ENCODE measurements at regions not wholly inside any gene's neighbourhood (a gene's known extent, or its start where the extent isn't known, plus 50 kb on each side); places are given as distances from the start of the nearest gene placed in this dataset.

- ATAC-seq (no peak), DNase-seq (no peak)
- H3K36me3 Mint-ChIP-seq (ENCODE audit: low read depth) = no peaks in the 10 kb centered on the region
- H3K9me3 Mint-ChIP-seq (ENCODE audit: low read depth) = no peaks in the 10 kb centered on the region
- ChIA-PET CTCF (no interaction called here), POLR2A (no interaction called here)
- H3K4me1 Mint-ChIP-seq = no peaks in the 10 kb centered on the region
- peaks cover 3% of the 10 kb centered on the region for H3K27me3 Mint-ChIP-seq
- intact Hi-C loops (cut with DNase I, micrococcal nuclease) = no loop called here
- no peak overlapping the region for H3K4me3 Mint-ChIP-seq
- no peak overlapping the region for H3K27ac Mint-ChIP-seq
Measured at GRCh38 chr13:75115171-75115570, 366.8 kb downstream of the TBC1D4 start.

DNA sequence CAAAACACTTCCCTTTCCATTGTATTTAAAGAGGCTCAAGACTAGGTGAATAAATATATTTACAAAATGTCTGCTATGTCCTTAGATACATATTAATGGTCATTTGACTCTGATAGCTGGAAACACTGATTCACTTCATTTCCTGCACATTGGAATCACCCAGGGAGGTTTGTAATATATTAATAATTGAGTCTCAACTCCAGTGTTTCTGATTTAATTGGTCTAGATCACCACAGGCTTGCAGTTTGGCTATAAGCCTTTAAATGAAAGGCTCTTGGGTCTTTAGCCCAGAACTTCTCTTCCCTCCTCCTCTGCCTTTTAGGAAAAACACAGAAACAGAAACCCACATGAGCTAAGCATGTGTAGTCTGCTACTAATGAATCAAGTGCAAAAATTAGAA, 378.0 kb downstream of the TBC1D4 start:
- Mint-ChIP-seq H3K9me3 (ENCODE audit: low read depth) (no peaks in the 10 kb centered on the region), H3K4me3 (no peak overlapping the region), H3K27me3 (peaks cover 24% of the 10 kb centered on the region), H3K27ac (no peak overlapping the region), H3K36me3 (ENCODE audit: low read depth) (no peaks in the 10 kb centered on the region), H3K4me1 (no peaks in the 10 kb centered on the region)
- intact Hi-C loops (cut with DNase I, micrococcal nuclease) = no loop called here
- ATAC-seq (no peak), DNase-seq (no peak)
- ChIA-PET CTCF (no interaction called here), POLR2A (no interaction called here)

DNA sequence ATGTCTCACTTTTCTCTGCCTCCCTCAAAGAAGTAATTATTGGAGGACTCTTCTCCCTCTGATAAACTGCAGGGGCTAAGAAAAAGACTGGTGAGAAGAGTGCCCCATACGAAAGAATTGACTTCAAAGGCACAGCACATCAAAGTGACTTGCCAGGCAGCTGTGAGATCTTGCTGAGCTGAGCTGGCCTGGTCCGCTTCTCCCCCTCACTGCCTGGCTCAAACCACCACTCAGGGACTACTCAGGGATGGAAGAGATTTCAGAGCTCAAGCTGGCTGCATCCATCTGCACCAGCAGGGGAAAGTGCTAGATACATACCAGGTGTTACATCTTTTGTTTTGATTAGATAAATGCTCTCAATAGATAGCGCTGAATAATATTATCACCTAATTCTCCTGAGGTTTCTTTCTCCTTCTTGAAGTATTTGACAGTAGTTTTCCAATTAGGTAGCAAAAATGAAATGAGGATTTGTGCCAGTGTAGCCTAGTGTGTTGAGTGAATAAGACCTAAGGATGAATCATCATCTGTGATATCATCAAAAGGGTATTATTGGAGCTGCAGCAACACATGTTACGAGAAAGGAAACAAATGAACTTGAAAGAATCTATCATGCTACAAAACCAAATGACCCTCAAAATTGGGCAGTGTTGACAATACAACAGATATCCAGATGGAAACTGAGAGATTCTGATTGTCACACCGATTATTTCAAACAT, 379.8 kb downstream of the TBC1D4 start:
- no peaks in the 10 kb centered on the region for H3K36me3 Mint-ChIP-seq (ENCODE audit: low read depth)
- ChIA-PET CTCF (no interaction called here), POLR2A (no interaction called here)
- no peak for ATAC-seq
- no peak for DNase-seq
- no peak overlapping the region for H3K4me3 Mint-ChIP-seq
- no peaks in the 10 kb centered on the region for H3K4me1 Mint-ChIP-seq
- H3K9me3 Mint-ChIP-seq (ENCODE audit: low read depth) = no peaks in the 10 kb centered on the region
- no peak overlapping the region for H3K27ac Mint-ChIP-seq
- intact Hi-C loops (cut with DNase I, micrococcal nuclease) = no loop called here
- peaks cover 18% of the 10 kb centered on the region for H3K27me3 Mint-ChIP-seq

DNA sequence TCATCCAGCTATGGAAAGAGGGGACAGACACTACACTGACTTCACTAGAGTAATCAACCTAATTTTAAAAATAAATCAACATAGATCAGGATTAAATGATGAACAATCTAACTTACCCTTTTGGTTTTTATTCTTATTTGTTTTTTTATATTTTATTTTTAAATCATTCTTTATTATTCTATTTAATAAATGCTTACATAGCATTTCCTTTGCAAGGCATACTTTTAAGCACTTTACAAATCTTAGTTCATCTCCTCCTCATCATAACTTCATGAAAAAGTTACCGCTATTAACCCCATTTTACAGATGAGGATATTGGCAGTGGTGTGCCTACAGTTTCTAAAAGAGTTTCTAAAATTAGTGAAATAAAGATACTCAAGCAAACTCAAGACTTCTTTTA, 380.6 kb downstream of the TBC1D4 start:
- no peaks in the 10 kb centered on the region for H3K36me3 Mint-ChIP-seq (ENCODE audit: low read depth)
- intact Hi-C loops (cut with DNase I, micrococcal nuclease) = no loop called here
- H3K4me1 Mint-ChIP-seq = no peaks in the 10 kb centered on the region
- H3K27ac Mint-ChIP-seq = no peak overlapping the region
- peaks cover 17% of the 10 kb centered on the region for H3K27me3 Mint-ChIP-seq
- CTCF ChIA-PET = interaction anchor here (0.9 kb wide), 1 partner anchor 10 kb away, joined by 3 read pairs; no protein-coding TSS in a partner anchor
- POLR2A ChIA-PET = no interaction called here
- H3K4me3 Mint-ChIP-seq = no peak overlapping the region
- DNase-seq (no peak), ATAC-seq (no peak)
- H3K9me3 Mint-ChIP-seq (ENCODE audit: low read depth) = no peaks in the 10 kb centered on the region

DNA sequence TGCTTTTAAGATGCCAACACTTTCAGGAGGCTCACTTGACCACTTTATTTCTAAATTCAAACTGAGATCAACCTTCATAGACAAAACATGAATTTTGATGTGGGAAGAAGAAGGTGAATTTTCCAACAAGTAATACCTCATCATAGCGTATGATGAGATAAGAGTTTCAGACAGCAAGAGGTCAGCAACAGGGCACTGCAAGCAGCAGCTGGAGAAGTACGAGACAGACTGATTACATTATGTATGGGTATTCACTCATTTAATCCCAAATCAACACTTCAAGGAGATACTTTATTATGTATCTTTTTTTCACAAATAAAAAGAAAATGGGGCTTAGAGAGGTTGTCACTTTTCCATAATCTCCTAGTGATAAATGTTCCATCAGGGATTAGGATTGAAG, 389.8 kb downstream of the TBC1D4 start:
- H3K4me1 Mint-ChIP-seq = no peaks in the 10 kb centered on the region
- peaks cover 9% of the 10 kb centered on the region for H3K27me3 Mint-ChIP-seq
- H3K4me3 Mint-ChIP-seq = no peak overlapping the region
- ChIA-PET POLR2A (no interaction called here), CTCF (no interaction called here)
- no peak overlapping the region for H3K27ac Mint-ChIP-seq
- H3K36me3 Mint-ChIP-seq (ENCODE audit: low read depth) = no peaks in the 10 kb centered on the region
- DNase-seq (no peak), ATAC-seq (no peak)
- no peaks in the 10 kb centered on the region for H3K9me3 Mint-ChIP-seq (ENCODE audit: low read depth)
- intact Hi-C loops (cut with DNase I, micrococcal nuclease) = no loop called here

GRCh38 chr13:75091718-75092117, 390.3 kb downstream of the TBC1D4 start:
- DNase-seq = no peak
- H3K27me3 Mint-ChIP-seq = peaks cover 8% of the 10 kb centered on the region
- H3K9me3 Mint-ChIP-seq (ENCODE audit: low read depth) = no peaks in the 10 kb centered on the region
- H3K4me1 Mint-ChIP-seq = no peaks in the 10 kb centered on the region
- ChIA-PET CTCF (interaction anchor here (0.9 kb wide), 1 partner anchor 37 kb away, joined by 3 read pairs; no protein-coding TSS in a partner anchor), POLR2A (no interaction called here)
- intact Hi-C loops (cut with DNase I, micrococcal nuclease) = no loop called here
- no peak for ATAC-seq
- no peak overlapping the region for H3K4me3 Mint-ChIP-seq
- no peaks in the 10 kb centered on the region for H3K36me3 Mint-ChIP-seq (ENCODE audit: low read depth)
- H3K27ac Mint-ChIP-seq = no peak overlapping the region

DNA sequence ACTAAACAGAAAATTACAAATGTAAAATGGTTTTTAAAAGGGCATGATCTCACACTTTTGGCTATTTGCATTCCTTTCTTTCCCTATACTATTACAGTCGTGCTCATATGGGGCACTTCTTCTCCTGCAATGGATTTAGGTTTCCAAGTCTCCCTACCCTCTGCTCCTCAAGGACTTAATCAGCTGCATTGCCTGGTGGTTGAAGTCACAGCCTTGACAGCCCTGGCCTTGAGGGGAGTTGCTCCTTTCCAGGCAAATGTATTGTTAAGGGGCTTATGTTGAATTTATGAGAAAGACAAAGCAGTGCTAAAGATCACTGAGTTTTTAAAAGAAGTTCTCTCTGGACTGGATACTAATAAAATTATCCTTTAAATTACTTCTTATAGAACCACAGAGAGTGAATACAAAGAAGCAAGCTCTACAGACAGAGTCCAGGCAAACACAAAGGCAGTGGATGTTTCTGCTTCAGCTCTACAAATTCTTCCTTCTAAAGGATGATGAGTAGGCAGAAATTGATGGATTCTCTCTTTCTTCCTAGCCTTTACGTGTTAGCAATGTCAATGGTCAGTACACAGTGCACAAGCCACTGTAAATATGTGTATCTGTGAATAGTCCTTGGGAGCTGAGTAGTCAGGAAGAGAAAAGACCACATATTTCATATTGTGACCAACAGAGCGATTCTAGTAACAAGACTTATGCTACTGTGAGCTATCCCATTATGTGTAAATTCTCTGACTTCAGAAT, 390.9 kb downstream of the TBC1D4 start:
- intact Hi-C loops (cut with DNase I, micrococcal nuclease) = no loop called here
- no peaks in the 10 kb centered on the region for H3K36me3 Mint-ChIP-seq (ENCODE audit: low read depth)
- CTCF ChIA-PET = interaction anchor here (0.9 kb wide), 1 partner anchor 36 kb away, joined by 3 read pairs; no protein-coding TSS in a partner anchor
- no peaks in the 10 kb centered on the region for H3K4me1 Mint-ChIP-seq
- no peaks in the 10 kb centered on the region for H3K9me3 Mint-ChIP-seq (ENCODE audit: low read depth)
- POLR2A ChIA-PET = no interaction called here
- H3K27ac Mint-ChIP-seq = no peak overlapping the region
- no peak for DNase-seq
- ATAC-seq = no peak
- peaks cover 7% of the 10 kb centered on the region for H3K27me3 Mint-ChIP-seq
- H3K4me3 Mint-ChIP-seq = no peak overlapping the region

GRCh38 chr13:75088915-75089314, 393.1 kb downstream of the TBC1D4 start:
- ChIA-PET CTCF (no interaction called here), POLR2A (no interaction called here)
- ATAC-seq (no peak), DNase-seq (no peak)
- Mint-ChIP-seq H3K4me1 (no peaks in the 10 kb centered on the region), H3K27me3 (peaks cover 6% of the 10 kb centered on the region), H3K27ac (no peak overlapping the region), H3K9me3 (ENCODE audit: low read depth) (no peaks in the 10 kb centered on the region), H3K36me3 (ENCODE audit: low read depth) (no peaks in the 10 kb centered on the region), H3K4me3 (no peak overlapping the region)
- intact Hi-C loops (cut with DNase I, micrococcal nuclease) = no loop called here

DNA sequence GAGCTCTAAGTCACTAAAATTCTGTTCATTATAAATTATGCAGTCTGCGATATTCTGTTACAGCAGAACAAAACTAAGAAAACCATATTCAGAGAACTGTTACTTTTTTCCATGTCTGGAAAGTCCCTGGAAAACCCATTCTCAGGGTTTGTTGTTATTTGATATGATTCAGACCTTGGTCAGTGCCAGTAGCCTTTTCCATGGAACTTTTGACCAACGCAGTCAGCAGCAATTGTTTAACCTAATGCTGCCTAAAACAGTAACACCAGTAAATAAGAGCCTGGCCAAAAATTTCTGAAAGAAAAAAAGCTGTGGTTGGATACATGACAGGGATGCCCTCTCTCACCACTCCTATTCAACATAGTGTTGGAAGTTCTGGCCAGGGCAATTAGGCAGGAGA, 402.7 kb downstream of the TBC1D4 start:
- Mint-ChIP-seq H3K27me3 (peaks cover 10% of the 10 kb centered on the region), H3K9me3 (ENCODE audit: low read depth) (no peaks in the 10 kb centered on the region), H3K36me3 (ENCODE audit: low read depth) (no peaks in the 10 kb centered on the region), H3K27ac (no peak overlapping the region), H3K4me1 (no peaks in the 10 kb centered on the region), H3K4me3 (no peak overlapping the region)
- POLR2A ChIA-PET = no interaction called here
- DNase-seq (no peak), ATAC-seq (no peak)
- CTCF ChIA-PET = interaction anchor here (0.7 kb wide), 1 partner anchor 502 kb away, joined by 3 read pairs; no protein-coding TSS in a partner anchor
- intact Hi-C loops (cut with DNase I, micrococcal nuclease) = no loop called here

GRCh38 chr13:75076476-75076875, 405.5 kb downstream of the TBC1D4 start:
- Mint-ChIP-seq H3K27me3 (peaks cover 7% of the 10 kb centered on the region), H3K4me3 (no peak overlapping the region), H3K9me3 (ENCODE audit: low read depth) (no peaks in the 10 kb centered on the region), H3K36me3 (ENCODE audit: low read depth) (no peaks in the 10 kb centered on the region), H3K4me1 (no peaks in the 10 kb centered on the region), H3K27ac (no peak overlapping the region)
- no peak for ATAC-seq
- CTCF ChIA-PET = interaction anchor here (0.7 kb wide), 1 partner anchor 30 kb away, joined by 3 read pairs; no protein-coding TSS in a partner anchor
- no peak for DNase-seq
- POLR2A ChIA-PET = no interaction called here
- intact Hi-C loops (cut with DNase I, micrococcal nuclease) = no loop called here

- no peaks in the 10 kb centered on the region for H3K9me3 Mint-ChIP-seq (ENCODE audit: low read depth)
- no peaks in the 10 kb centered on the region for H3K36me3 Mint-ChIP-seq (ENCODE audit: low read depth)
- H3K27me3 Mint-ChIP-seq = peaks cover 5% of the 10 kb centered on the region
- H3K27ac Mint-ChIP-seq = no peak overlapping the region
- intact Hi-C loops (cut with DNase I, micrococcal nuclease) = no loop called here
- ATAC-seq (no peak), DNase-seq (no peak)
- no peak overlapping the region for H3K4me3 Mint-ChIP-seq
- ChIA-PET CTCF (interaction anchor here (1.0 to 1.4 kb wide), 2 partner anchors 22 to 62 kb away, joined by 3 read pairs; no protein-coding TSS in a partner anchor), POLR2A (no interaction called here)
- no peaks in the 10 kb centered on the region for H3K4me1 Mint-ChIP-seq
Measured at GRCh38 chr13:75073786-75074185, 408.2 kb downstream of the TBC1D4 start.

DNA sequence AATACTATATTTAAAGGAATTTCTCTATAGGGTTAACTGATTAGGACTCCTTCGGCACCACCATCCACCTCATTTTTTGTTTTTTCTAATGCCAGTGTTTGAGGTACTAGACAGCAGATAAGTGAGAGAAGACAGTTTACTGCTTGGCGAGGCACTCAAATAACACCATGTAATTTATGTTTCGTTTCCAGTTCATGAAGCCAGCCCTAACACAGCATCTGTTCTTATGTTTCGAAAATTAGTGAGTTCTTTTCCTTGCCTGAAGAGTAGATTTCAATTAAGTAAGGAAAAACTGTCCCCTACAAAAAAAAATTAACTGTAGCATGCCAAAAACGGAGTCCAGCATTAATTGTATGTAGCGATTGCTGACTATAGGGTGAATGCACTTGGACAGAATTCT, 409.1 kb downstream of the TBC1D4 start:
- Mint-ChIP-seq H3K4me3 (no peak overlapping the region), H3K27me3 (peaks cover 5% of the 10 kb centered on the region), H3K9me3 (ENCODE audit: low read depth) (no peaks in the 10 kb centered on the region), H3K36me3 (ENCODE audit: low read depth) (no peaks in the 10 kb centered on the region), H3K27ac (no peak overlapping the region), H3K4me1 (no peaks in the 10 kb centered on the region)
- DNase-seq (no peak), ATAC-seq (no peak)
- ChIA-PET POLR2A (no interaction called here), CTCF (no interaction called here)
- intact Hi-C loops (cut with DNase I, micrococcal nuclease) = no loop called here

Data from activated CD4-positive, alpha-beta T cell treated with anti-CD3 and anti-CD28 coated beads for 36 hours (primary cell).